ENCODE measurements at regions not wholly inside any gene's neighbourhood (a gene's known extent, or its start where the extent isn't known, plus 50 kb on each side); places are given as distances from the start of the nearest gene placed in this dataset.

DNA sequence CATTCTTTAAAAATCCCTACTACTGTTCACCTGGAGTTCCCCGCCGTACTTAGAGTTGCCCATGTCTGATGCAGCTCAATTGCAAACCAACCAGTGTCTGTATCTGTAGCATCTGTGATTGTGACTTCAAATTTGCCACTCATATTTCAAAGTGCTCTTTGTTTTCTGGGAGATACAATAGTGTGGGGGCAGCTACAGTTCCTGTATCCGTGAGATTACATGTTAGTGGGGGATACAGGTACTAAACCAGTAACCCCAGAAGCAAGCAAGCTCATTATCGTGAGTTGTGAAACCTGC, 140.9 kb downstream of the ANKRD60 start:
- no peak for DNase-seq

DNA sequence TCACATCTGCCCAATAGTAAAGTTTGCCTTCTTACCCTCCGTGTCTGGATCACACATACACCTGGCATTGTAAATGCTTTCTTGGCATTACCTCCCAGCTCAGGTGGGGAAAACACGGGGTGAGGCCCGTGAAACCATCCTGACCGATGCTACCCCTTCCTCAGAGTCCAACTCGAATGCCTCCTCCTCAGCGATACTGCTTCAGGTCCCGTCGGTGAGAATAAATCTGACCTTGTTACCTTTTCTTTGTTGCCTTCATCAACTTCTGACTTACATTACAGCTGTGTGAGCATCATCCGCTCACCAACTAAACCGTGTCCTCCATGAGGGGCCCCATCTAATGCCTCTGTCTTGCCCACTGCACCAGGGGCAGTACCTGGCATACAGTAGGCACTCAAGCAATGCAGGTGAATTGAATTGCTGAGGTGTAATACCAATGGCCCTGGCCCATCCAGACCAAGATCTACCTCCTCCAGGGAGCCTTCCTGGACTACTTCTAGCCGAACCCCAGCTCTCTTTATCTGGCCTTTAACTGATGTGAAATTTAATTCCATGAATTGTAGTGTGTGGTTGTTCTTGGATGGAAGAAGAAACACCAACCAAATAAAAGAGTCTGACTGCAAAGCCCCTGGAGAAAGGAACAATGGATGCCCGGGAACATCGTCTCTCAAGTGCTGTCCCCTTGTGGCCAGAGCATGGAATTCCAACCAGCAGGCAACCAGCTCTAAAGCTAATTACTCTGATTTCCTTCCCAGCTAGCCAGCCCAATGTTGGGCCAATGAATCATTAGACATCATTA, 141.5 kb downstream of the ANKRD60 start:
- DNase-seq, result peak in 1 of 2 experiments; percentile 29

DNA sequence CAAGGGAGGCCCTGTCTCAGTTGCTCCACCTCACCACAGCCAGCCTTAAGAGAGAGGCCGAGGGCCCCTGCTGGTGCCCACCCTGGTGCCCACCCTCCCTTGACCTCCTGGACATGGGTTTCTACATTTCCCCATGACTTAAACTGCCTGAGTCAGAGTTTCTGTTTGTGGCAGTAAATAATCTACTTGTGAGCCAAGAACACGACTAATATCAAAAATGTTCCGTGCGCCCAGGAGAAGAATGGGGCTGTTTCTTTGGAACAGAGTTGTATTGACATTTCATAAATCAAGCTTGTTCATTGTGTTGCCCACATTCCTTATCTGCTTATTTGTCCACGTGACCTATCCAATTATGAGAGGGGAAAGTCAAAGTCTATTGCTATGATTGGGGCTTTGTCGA, 143.5 kb downstream of the ANKRD60 start:
- no peak for DNase-seq

GRCh38 chr20:58084566-58084965, 143.9 kb downstream of the ANKRD60 start:
- DNase-seq, result no peak

DNA sequence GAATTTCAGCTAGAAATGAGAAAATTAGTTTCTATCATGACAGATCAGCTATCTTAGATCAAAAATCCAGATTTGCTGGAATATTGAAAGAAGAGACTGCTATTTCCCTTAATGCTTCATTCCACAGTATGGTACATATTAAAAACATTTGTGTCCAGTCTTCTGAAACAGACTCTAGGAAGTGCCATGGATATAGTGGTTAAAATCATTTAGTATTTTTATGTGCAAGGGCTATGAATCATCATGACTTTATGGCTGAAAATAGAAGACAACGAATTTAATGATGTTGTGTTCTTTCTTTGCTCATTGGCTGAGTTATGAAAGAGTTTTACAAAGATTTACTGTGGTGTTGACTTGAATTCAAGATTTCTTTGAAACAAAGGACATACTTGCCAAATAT, 146.6 kb downstream of the ANKRD60 start:
- no peak for DNase-seq

DNA sequence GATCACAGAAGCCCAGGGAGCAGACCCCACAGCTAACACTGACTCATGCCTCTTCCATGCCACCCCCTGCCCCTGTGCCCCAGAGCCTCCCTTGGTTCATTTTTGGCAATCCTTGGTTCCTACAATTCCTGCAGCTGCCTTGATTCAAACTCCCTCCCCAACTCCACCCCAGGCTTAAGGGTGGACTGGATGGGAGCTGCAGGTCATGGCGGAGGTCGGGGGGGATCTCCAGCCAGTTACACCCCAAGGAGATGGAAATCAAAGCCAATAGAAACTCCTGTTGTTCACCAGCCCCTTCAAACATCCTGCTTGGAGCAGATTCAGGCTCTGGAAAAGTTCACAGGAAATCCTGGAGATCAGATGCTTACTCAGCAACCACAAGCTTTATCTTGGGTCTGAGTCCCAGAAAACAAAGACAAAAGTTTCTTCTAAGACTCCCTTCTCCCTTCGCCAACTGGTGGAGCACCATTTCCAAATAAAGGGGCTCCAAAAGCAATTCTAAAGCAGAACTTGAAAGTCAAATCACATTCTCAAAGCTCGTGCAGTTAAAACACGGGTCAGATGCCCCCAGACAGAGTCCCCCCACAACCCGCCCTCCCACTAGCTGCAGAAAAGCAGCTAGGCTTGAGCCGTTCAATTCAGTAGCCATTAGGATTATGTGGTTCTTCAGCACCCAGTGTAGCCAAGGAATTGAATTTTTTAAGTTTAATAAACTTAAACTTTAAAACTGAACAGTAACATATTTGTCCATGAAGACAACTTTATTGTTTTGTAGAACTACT, 149.5 kb downstream of the ANKRD60 start:
- no peak for DNase-seq

DNA sequence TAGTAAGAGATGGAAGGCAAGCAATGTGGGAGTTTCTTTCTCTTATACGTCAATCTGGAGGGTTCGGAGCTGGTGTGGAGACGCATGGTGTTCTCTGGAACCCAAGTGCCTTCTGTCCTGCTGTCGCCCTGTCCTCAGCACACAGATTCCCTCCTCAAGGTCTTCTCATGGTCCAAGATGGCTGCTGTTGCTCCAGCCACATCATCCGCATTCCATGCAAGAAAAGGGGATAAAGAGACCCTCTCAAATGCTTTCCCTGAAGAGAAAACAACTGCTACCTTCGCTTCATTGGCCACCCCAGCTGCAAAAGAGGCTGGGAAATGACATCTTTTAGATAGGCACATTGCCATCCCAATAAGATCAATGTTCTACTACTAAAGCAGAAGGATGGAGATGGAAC, 151.2 kb downstream of the ANKRD60 start:
- DNase-seq, result no peak

- DNase-seq, result no peak
These were observed 152.0 kb downstream of the ANKRD60 start for GRCh38 chr20:58076405-58076804.

DNA sequence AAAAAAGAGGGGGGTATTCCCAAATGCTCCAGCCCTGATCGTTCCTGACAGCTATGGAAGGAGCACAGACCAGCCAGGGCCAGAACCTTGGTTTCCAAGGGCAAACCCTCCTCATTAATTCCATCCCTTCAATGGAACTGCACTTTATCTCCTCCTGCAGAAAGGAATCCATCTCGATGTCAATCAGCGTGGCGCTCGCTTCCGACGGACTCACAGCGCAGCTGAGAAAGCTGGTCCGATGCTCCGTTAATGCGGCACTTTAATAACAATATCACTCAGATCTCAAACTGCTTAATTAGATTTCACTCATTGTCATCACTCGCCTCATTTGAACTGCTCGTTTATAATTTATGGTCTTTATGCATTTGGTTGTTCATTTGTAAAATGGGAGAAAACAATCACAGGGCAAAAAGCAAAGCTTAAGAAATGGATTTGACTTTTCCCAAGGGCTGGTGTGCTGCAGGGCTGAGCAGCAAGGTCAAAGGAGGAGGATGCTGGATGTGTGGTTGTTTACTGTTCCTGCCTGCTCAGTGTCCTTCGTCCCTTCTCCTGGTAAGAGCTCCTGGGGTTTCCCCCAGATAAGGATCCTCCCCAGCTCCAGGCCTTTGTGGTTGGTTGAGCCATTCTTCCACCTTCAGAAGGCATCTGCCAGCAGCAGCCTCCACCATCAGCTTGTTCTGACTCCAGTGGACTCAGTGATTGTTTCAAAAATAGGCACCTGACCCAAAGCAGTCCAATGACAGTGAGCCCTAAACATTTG, 152.7 kb downstream of the ANKRD60 start:
- no peak for DNase-seq

DNA sequence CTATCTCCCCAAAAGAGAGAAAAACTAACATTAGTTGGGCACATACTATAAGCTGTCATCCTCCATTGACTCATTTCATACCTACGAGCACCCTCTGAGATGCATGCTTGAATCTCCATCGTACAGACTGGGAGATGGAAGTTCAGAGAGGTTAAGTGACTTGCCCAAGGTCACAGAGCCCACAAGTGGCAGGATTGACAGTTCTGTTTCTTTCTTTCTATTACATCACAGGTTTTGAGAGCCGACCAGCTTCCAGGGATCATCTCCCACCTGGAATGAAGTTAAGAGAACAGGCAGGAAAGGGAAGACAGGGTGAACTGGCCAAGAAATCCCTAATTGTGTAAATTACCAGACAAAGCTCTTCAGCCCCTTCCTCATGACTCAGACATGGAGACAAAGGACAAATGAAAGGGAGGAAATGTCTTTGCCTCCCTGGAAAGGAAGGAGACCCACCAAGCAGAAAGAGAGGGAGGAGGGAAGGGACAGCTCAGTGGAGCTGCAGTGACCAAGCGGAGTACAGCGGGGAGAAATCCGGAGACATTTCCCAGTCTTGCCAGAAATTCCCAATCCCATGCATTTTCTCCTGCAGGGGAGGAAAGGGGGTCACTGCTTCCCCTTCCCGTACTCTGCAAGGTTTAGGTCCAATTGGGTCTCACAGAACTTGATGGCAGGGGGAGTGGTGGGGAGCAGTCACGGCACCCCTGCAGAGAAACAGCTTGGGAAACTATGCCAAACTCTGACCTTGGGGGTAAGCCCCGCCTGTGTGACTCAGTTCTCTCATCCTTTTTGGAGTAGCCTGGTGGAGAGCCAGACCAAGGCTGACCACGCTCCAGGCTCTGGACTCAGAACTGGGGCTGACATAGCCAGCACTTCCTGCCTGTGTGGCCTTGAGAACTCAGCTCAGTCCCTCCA, 154.3 kb downstream of the ANKRD60 start:
- no peak for DNase-seq

DNA sequence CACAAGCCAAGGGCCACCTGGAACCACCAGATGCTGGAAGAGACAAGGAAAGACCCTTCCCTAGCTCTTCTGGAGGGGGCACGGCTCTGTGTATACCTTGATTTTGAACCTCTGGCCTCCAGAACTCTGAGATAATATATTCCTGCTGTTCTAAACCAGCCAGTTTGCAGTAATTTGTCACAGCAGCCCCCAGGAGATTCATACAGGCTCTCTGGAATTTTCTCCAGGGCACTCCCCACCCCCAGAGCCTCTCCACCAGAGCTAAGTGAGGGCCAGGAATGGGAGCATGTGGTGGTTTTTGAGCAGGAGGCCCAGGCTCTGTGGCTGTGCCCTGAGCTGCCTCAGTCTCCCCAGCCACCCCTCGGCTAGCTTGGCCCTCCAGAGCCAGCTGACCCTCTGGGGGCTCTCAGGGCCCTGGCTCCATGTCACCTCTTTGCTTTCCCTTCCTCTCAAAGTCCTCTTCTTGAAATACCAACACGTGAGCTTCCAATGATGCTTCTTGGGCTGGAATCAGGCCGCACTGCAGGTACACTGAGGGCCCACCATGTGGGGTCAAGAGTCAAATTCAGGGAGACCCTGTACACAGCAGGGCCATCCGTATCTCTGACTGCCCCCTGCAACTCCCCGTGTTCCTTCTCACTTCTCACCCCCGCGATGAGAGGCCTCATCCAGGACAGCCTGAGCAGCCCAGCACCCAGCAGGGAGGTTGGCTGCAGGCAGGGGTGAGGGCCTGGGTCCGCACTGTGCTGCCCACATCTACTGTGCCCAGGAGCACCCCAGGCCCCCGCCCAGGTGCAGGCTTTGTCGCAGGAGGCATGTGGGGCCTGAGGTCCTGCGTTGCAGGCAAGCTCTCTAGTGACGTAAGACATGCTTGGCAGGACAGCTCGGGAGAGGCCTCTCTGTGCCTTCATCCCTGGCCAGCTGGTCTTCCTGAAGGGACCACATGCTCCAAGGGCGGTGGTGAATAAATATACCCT, 155.5 kb downstream of the ANKRD60 start:
- DNase-seq, result no peak

- DNase-seq, result no peak
These were observed 156.5 kb downstream of the ANKRD60 start for GRCh38 chr20:58071991-58072390.

GRCh38 chr20:58071298-58071697, 157.2 kb downstream of the ANKRD60 start:
- no peak for DNase-seq

DNA sequence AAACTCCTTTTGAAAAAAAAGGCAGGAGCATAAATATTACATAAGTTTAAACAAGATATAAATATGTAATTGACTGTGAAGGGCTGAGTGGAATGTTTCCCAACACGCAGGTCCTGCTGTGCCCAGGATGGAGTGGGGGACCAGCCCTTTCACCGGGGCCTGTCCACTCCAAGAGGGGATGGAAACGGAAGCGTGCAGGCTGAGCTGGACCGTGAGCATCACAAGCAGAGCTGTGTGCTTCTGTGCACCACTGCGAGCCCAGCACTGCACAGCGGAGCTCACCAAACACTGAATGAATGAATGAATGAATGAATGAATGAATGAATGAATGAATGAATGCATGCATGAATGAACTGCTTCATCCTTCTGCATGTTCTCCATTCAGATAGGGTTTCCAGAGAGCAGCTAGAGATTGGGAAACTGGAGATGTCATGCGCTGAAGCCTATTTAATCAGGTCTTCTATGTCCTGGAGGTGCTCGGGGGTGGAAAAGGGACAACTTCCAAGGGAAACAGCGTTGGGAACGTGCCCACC, 157.7 kb downstream of the ANKRD60 start:
- no peak for DNase-seq

GRCh38 chr20:58069796-58070663, 158.4 kb downstream of the ANKRD60 start:
- DNase-seq, result no peak

- no peak for DNase-seq
These were observed 159.2 kb downstream of the ANKRD60 start for GRCh38 chr20:58069207-58069606.

DNA sequence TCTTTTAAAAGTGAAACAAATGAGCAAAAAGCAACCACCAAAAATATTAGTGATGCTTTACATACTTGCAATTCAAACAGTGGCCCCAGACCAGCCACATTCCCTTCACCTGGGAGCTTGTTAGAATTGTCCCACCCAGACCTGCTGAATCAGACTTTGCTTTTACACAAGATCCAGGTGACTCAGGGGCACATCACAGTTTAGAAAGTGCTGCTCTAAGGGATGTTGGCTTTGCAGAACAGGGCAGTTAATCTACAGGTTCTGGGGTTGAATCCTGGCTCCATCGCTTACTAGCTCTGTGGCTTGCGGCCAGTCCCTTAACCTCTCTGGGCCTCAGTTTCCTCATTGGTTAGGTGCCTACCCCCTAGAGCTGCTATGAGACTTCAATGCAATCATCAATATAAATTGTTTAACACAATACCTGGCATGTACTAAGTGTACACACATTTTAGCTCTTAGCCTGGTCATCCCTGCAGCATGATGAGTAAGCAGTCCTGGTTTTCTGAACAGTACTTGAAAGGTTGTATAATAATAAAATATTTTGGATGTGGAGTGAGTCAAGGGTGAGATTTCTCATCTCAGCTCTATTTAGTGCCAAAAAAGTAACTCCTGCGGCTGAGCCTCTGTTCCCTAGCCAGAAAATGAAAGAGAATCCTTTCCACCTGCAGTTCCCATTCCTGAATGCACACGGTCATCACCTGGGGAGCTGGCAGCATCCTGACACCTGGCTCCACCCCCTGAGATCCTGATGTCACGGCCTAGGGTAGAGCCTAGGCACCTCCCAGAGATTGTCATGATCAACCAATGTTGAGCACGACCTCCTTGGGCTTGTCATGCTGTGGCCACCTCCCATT, 162.7 kb downstream of the ANKRD60 start:
- DNase-seq, result no peak

DNA sequence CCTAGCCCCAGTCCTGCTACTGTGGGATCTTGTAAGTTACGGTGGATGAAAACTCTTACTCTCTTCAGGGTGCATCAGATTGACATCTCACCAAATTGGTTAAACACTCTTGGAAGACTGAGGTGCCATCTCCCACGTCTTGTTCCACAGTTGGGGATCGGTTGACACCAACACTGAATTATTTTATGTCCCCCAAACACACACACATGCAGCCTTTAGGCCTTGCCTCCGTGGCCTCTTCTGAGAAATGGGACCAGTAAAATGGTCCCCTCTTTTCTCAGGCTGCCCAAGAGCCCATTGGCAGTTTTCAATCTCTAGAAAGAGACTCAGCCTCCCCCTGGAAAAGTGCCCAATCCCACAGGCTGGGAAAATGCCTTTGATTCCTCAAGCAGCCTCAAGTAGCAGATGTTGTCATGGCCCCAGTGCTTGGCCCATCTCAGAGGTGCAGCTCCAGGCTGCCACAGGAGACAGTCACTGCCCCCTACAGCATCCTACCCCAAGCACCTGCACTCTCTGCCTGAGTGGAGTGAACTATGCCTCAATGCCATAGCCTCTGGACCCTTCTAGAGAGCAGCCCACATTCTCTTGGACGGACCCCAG, 163.9 kb downstream of the ANKRD60 start:
- no peak for DNase-seq

DNA sequence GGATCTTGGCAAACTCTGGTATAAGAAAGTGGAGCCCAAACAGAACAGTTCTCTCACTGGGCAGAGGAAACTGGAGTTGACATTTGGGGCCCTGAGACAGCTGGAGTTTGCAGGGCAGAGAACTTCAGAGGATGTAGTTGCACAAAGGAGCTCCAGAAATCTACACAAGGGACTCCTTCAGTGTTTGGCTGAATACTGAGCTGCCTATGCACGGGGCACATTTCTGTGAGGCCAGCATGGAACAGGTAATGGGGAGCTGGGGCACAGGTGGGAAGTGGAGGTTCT, 169.3 kb downstream of the ANKRD60 start:
- no peak for DNase-seq
